ENCODE measurements at regions not wholly inside any gene's neighbourhood (a gene's known extent, or its start where the extent isn't known, plus 50 kb on each side); places are given as distances from the start of the nearest gene placed in this dataset.

GRCh38 chr5:113939988-113940387, 421.9 kb upstream of the KCNN2 start (continued):
- TF ChIP-seq CHD7 (IDR thresholded peaks at IDR 0.05; ENCODE audit: low read depth, low read length) (no peak), ZNF717 (CRISPR knock-in tag; IDR thresholded peaks at IDR 0.05) (no peak), L3MBTL2 (IDR thresholded peaks at IDR 0.05) (no peak), TAF1 (IDR thresholded peaks at IDR 0.05; ENCODE audit: control insufficient read depth, extremely low read depth, insufficient read depth, low read length, severe bottlenecking) (no peak)
- TF ChIP-seq, protein P1, sequence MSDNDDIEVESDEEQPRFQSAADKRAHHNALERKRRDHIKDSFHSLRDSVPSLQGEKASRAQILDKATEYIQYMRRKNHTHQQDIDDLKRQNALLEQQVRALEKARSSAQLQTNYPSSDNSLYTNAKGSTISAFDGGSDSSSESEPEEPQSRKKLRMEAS (CRISPR knock-in tag; IDR thresholded peaks at IDR 0.05): no peak
- TF ChIP-seq, protein P2, sequence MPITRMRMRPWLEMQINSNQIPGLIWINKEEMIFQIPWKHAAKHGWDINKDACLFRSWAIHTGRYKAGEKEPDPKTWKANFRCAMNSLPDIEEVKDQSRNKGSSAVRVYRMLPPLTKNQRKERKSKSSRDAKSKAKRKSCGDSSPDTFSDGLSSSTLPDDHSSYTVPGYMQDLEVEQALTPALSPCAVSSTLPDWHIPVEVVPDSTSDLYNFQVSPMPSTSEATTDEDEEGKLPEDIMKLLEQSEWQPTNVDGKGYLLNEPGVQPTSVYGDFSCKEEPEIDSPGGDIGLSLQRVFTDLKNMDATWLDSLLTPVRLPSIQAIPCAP (CRISPR knock-in tag; IDR thresholded peaks at IDR 0.05; ENCODE audit: borderline replicate concordance): no peak
